Suprapubic skin (tissue), 3 donors: ENCODE measurements at regions not wholly inside any gene's neighbourhood (a gene's known extent, or its start where the extent isn't known, plus 50 kb on each side); places are given as distances from the start of the nearest gene placed in this dataset.

Experiments
- CTCF ChIP-seq, 2 donors: fragments of 200-600 bp in 1 of 2; fragments of 450-650 bp in 1 of 2; sonication (generic) in 1 of 2; IDR thresholded peaks; one replicate each; pipeline ENCODE4 v1.5.1; 2016 to 2019; ENCODE audit warnings: antibody characterized with exemption in 2 of 2, mild to moderate bottlenecking in 1 of 2, moderate library complexity in 1 of 2
- POLR2AphosphoS5 ChIP-seq, 3 donors: sonication (generic); formaldehyde crosslinking; IDR thresholded peaks; one replicate each; pipeline ENCODE4 v1.6.1; 2017; ENCODE audit warnings: antibody characterized with exemption in 3 of 3

GRCh38 chr2:42848265-42848664, 55.9 kb upstream of the HAAO start:
- TF ChIP-seq CTCF (IDR thresholded peaks at IDR 0.05) (no peak), POLR2AphosphoS5 (IDR thresholded peaks at IDR 0.05) (no peak)
